GM21390 (cell line): ENCODE measurements at regions not wholly inside any gene's neighbourhood (a gene's known extent, or its start where the extent isn't known, plus 50 kb on each side); places are given as distances from the start of the nearest gene placed in this dataset.

ENCODE experiments used
- ATAC-seq: cut with Tn5 transposase; IDR thresholded peaks from one replicate; pipeline ENCODE4 v1.9.1; 2021; ENCODE audit not compliant: unreplicated experiment

DNA sequence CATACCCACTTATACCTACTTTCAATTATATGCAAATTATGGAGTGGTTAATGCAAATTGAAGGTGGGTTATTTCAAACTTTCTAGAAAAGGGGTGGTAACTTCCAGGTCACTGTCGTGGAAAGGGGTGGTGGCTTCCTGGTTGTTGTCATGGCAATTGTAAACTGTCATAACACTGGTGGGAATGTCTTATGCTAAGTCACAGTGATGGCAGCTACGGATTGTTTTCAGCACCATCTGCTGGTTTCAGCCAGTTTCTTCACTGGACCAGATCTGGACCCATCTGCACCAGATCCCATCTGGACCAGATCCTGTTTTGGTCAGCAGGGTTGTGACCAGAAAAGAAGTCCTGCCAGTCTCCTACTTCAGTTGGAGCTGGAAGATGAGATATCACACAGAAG, 1469.3 kb downstream of the AACS start:
- ATAC-seq = no peak

- ATAC-seq = no peak
Observed at GRCh38 chr12:126534942-126535341, 1469.7 kb downstream of the AACS start.

GRCh38 chr12:126535971-126536370, 1470.7 kb downstream of the AACS start:
- ATAC-seq = no peak

- ATAC-seq = no peak
Observed at GRCh38 chr12:126537961-126538530, 1472.8 kb downstream of the AACS start.

DNA sequence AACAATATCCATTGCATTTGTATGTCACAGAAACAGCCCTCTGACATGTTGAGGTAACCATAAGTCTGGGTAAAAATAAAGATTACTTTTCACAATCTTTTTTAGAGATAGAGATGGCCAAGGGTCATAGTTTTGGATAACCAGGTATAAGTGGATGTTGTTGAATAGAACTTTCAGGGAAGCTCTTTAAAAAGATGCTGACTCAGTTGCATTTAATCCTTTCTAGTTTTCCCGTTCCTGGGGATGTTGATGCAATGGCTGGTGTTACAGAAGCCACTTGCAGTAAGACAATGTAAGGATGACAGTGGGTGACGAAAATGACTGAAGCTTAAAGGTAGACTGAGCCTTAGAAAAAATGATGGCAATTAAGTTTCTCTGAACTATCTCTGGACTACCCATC, 1473.7 kb downstream of the AACS start:
- no peak for ATAC-seq

GRCh38 chr12:126545411-126545810, 1480.2 kb downstream of the AACS start:
- no peak for ATAC-seq

- ATAC-seq = no peak
Observed at GRCh38 chr12:126547905-126548304, 1482.7 kb downstream of the AACS start.

GRCh38 chr12:126551869-126552268, 1486.6 kb downstream of the AACS start:
- ATAC-seq = no peak

GRCh38 chr12:126554625-126555024, 1489.4 kb downstream of the AACS start:
- ATAC-seq = no peak

- no peak for ATAC-seq
Observed at GRCh38 chr12:126557659-126558058, 1492.4 kb downstream of the AACS start.

- ATAC-seq = no peak
Observed at GRCh38 chr12:126558219-126558618, 1493.0 kb downstream of the AACS start.

DNA sequence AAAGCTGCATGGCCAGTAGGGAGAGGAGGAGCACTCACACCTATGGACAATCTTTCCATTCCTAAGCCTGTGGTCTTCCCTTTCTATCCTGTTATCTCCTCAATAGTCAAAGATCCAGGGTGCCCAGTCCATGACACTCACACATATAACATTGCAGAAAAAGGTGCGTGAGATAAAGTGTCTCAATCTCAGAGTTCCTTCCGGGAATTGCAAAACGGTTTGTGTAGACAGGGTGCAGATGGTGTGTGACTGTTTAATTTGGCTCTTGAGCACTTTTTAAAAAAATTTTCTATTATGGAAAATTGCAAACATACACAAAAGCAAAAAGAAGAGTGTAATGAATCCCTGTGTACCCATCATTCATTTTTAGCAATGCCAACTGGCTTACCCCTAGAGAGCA, 1493.6 kb downstream of the AACS start:
- no peak for ATAC-seq

GRCh38 chr12:126567016-126567415, 1501.8 kb downstream of the AACS start:
- ATAC-seq = no peak

DNA sequence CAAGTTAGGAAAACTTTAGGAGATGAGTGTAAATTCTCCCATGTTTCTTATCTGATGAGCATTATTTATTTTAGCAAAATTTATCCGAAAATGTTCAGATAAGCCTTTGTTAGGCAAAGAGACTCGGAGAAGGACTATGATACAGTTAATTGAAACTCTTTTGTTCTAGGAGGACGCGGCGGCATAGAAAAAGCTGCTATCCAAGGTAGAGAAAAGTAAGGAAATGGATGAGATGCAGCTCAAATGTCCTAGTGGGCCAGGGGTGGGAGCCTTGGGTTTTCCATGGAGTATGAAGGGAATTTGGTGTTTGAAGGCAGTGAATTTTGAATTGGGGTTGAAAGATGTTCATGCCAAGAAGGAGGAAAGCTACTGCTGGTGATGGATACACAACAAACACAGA, 1504.5 kb downstream of the AACS start:
- ATAC-seq = no peak

GRCh38 chr12:126570566-126570965, 1505.3 kb downstream of the AACS start:
- ATAC-seq = no peak

DNA sequence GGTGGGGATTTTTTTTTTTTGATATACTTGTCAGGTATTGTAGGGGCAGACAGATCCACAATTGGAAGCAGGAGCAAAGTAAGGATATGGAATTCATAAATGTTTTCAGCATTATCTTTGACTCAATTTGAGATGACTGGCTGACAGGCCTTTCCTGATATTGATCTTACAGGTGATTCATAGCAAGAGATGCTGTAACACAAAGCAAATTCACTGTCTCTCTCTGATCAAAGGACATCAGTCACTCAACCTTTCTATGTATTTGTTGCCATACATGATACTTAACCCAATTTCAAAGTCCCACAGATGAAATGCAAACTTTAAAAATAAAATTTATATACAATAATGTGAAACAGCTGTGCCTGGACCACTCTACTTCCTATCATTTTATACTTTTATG, 1506.9 kb downstream of the AACS start:
- ATAC-seq = no peak

GRCh38 chr12:126581655-126582054, 1516.4 kb downstream of the AACS start:
- ATAC-seq = no peak

DNA sequence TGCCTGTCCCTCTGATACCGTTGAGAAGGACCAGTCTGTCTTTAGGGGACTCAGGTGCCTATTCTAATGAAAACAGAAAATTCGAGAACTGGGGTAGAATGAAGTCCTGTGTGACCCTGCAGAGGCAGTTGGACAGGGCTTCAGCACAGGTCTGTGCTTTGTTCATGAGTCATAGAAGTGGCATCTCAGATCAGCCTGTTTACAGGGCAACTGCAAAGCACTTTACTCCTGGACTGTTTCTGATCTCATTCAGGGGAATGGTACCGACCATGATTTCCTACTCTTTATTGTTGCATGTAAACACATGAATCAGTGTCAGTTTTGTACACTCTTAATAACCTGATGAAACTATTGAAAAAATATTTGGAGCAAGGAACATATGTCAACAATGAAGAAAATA, 1517.0 kb downstream of the AACS start:
- no peak for ATAC-seq

DNA sequence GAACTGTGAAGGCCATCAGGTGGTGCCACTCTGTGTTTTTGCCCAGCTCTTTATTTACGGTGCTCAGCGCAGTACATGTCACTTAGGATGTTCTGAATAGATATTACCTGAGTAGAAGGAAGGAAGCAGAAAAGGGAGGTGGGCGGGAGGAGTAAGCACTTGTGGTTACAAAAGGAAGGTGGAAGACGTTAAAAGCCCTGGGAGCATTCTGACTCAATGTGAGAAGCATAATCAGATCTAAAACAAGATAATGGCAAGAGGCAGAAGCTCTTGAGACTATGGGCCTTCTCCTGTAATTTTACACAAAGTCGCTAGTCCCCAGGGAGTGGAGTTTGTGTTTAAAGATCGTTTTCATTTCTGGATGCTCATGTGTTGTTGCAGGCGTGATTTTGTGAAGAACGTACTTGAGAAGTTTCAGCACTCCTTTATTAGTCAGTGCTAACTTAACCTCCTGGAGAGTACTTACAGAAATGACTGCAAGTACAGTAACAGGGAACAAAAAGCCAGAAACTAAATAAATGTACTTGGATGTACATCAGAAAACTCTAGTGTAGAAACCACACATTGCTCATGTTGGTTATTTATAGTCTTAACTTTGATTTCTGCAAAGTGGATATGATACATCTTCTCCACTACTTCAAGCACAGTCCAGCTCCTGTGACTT, 1523.5 kb downstream of the AACS start:
- ATAC-seq = no peak

- ATAC-seq = no peak
Observed at GRCh38 chr12:126591533-126591932, 1526.3 kb downstream of the AACS start.

DNA sequence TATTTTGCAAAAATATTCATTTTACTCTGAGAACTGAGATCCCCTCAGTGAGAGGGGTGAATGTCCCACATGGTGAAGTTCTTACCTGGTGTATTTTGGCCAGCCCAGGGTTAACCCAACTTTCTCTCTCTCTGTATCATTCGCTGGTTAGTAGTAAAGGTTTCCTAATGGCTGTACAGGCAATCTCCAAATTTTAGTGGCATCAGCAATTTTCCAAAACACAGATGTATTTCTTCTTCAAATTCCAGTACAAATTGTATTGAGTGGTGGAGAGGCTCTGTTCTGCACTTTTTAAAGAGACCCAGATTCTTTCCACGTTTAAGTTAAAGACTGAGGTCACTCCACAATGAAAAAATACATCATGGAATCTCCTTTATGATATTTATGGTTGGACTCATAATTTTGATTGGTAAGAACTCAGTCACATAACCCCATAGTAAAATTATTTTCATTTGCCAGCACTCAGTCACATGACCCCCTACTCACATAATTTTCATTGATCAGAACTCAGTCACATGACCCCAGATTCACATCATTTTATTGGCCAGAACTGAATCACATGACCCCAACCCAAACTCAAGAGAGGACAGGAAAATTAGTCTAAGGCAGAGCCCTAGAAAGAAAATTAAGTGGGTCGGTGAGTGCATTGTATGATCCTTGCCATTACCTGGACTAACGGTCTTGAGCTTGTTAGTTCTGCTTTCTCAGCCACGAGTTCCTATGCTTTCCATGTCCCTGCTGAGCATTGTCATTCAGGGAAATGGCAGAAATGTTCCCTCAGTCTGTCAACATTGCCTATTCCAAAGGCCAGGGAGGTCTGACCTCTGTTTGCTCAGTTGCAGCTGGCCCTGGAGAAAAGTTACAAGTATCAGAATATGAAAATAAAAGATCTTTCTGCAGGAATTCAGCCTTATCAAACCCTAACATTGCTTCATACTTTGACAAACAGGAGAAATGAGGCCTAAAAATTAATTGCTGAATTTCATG, 1536.2 kb downstream of the AACS start:
- no peak for ATAC-seq

DNA sequence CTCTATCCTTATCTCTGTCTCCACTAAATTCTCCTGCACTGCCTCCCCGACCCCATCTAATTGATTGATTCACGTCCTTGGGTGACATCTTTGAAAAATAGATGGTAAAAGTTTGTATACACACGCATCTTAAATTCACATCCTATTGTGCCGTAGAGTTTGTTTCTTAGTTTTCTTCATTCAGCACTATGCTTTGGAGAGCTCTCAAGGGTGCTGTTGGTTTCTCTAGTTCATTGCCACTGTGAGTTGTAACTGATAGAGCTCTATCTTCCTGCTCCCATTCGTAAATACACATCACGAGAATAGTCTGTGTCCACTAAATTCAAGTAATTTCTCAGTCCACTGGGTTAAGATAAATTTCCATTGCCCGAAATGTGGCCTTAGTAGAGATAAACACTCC, 1537.4 kb downstream of the AACS start:
- no peak for ATAC-seq
